Peyer's patch (tissue), 4 donors: ENCODE measurements at regions not wholly inside any gene's neighbourhood (a gene's known extent, or its start where the extent isn't known, plus 50 kb on each side); places are given as distances from the start of the nearest gene placed in this dataset.

Experiments
- DNase-seq, 3 donors: peaks; one replicate each; pipeline ENCODE4 v3.0.0-alpha.2; 2017 to 2019
- H3K27ac ChIP-seq, 4 donors: fragments of 200-600 bp; sonication (generic); one replicate each; pipeline ENCODE4 v1.5.1; 2016 to 2019
- H3K27me3 ChIP-seq, 2 donors: fragments of 200-600 bp; sonication (generic); one replicate each; pipeline ENCODE4 v1.5.1; 2019
- H3K36me3 ChIP-seq, 3 donors: fragments of 200-600 bp; sonication (generic); one replicate each; pipeline ENCODE4 v1.5.1; 2016 to 2019
- H3K4me1 ChIP-seq, 4 donors: fragments of 200-600 bp; sonication (generic); one replicate each; pipeline ENCODE4 v1.5.1; 2016 to 2019
- H3K4me3 ChIP-seq, 4 donors: fragments of 200-600 bp; sonication (generic); 1 replicate in 3 of 4; 2 replicates in 1 of 4; pipeline ENCODE4 v1.5.1; 2016 to 2019; ENCODE audit warnings: mild to moderate bottlenecking in 1 of 4
- H3K9me3 ChIP-seq, 4 donors: fragments of 200-600 bp; sonication (generic); one replicate each; pipeline ENCODE4 v1.5.1; 2016 to 2019; ENCODE audit warnings: mild to moderate bottlenecking in 1 of 4
- POLR2A ChIP-seq, 2 donors: fragments of 450-650 bp; IDR thresholded peaks; one replicate each; pipeline ENCODE4 v1.5.1; 2017; ENCODE audit warnings: antibody characterized with exemption in 2 of 2, mild to moderate bottlenecking in 2 of 2, moderate library complexity in 2 of 2
- TF ChIP-seq, protein P1 (sequence below), 6 experiments: fragments of 450-650 bp in 4 of 6; fragments of 200-600 bp in 2 of 6; sonication (generic) in 1 of 6; IDR thresholded peaks; one replicate each; pipeline ENCODE4 v1.5.1; 2017 to 2019; ENCODE audit warnings: antibody characterized with exemption in 6 of 6, mild to moderate bottlenecking in 3 of 6, moderate library complexity in 1 of 6

DNA sequence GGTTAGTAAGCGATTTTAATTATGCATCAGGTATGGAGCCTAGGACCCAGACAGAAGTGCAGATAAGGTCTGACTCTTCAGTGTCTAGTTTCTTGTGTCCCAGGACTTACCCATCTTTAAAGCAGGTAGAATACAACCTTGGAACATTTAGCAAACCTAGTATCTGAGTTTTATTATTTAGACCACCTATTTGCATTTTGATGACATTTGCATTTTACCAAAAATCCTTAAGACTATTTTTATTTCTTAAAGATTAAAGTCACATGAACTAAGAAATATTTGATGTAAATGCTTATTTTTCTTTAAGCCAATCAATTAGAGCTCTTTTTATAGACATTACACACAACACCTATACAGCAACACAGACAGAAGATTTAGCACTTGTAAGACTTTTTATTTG, 939.1 kb downstream of the OTOL1 start:
- H3K27ac ChIP-seq: no peak overlapping the region
- no peaks in the 10 kb centered on the region for H3K36me3 ChIP-seq
- no peak overlapping the region for H3K4me3 ChIP-seq
- no peaks in the 10 kb centered on the region for H3K27me3 ChIP-seq
- no peaks in the 10 kb centered on the region for H3K4me1 ChIP-seq
- no peak for TF ChIP-seq POLR2A (IDR thresholded peaks at IDR 0.05)
- TF ChIP-seq, protein P1, sequence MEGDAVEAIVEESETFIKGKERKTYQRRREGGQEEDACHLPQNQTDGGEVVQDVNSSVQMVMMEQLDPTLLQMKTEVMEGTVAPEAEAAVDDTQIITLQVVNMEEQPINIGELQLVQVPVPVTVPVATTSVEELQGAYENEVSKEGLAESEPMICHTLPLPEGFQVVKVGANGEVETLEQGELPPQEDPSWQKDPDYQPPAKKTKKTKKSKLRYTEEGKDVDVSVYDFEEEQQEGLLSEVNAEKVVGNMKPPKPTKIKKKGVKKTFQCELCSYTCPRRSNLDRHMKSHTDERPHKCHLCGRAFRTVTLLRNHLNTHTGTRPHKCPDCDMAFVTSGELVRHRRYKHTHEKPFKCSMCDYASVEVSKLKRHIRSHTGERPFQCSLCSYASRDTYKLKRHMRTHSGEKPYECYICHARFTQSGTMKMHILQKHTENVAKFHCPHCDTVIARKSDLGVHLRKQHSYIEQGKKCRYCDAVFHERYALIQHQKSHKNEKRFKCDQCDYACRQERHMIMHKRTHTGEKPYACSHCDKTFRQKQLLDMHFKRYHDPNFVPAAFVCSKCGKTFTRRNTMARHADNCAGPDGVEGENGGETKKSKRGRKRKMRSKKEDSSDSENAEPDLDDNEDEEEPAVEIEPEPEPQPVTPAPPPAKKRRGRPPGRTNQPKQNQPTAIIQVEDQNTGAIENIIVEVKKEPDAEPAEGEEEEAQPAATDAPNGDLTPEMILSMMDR (IDR thresholded peaks at IDR 0.05): no peak
- DNase-seq: no peak
- no peaks in the 10 kb centered on the region for H3K9me3 ChIP-seq

- H3K4me1 ChIP-seq: no peaks in the 10 kb centered on the region
- no peaks in the 10 kb centered on the region for H3K9me3 ChIP-seq
- no peak for TF ChIP-seq POLR2A (IDR thresholded peaks at IDR 0.05)
- TF ChIP-seq, protein P1 (IDR thresholded peaks at IDR 0.05): no peak
- no peak for DNase-seq
- no peaks in the 10 kb centered on the region for H3K27me3 ChIP-seq
- no peak overlapping the region for H3K4me3 ChIP-seq
- H3K27ac ChIP-seq: no peak overlapping the region
- H3K36me3 ChIP-seq: no peaks in the 10 kb centered on the region
Measured at GRCh38 chr3:162436826-162437225, 940.2 kb downstream of the OTOL1 start.

DNA sequence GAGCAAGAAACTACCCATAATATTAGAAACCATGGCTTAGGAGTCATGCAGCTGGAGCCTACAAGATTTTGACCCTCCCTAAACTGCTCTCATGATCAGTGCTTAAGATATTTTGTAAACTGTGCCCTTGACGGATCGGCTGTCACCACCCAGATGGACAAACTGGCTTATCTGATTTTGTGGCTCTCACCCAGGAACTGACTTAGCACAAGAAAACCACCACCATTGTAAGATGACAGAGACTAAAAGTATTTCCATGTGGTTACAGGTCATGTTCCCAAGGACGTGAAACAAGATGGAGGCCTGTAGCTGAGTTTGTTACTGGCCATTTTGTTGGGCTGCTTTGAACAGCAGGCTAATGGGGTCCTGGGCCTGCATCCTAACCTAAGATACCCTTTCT, 940.9 kb downstream of the OTOL1 start:
- Histone ChIP-seq H3K9me3 (no peaks in the 10 kb centered on the region), H3K36me3 (no peaks in the 10 kb centered on the region), H3K27ac (no peak overlapping the region), H3K27me3 (no peaks in the 10 kb centered on the region), H3K4me3 (no peak overlapping the region), H3K4me1 (no peaks in the 10 kb centered on the region)
- no peak for TF ChIP-seq POLR2A (IDR thresholded peaks at IDR 0.05)
- TF ChIP-seq, protein P1 (IDR thresholded peaks at IDR 0.05): no peak
- no peak for DNase-seq

- DNase-seq: no peak
- H3K27me3 ChIP-seq: no peaks in the 10 kb centered on the region
- TF ChIP-seq, protein P1 (IDR thresholded peaks at IDR 0.05): no peak
- TF ChIP-seq POLR2A (IDR thresholded peaks at IDR 0.05): no peak
Measured at GRCh38 chr3:162441716-162442115, 945.1 kb downstream of the OTOL1 start.

DNA sequence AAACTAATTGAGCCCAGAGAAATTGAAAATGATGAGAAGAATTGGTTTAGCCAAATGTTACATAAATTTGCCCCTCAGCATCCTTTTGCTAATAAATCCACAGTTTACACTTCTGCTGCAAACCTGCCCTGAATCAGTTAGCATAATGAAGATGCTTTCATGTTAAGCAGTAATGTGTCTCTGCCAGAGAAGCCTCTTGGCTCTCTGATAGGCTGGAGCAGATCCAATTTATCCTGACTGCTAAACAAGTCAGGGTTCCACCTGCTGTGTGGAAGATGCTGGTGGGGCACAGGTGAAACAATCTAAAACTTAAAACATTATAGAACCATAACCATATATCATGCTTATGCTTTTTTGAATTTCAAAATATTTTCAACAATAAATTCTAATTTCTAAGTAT, 946.8 kb downstream of the OTOL1 start:
- H3K27me3 ChIP-seq: no peaks in the 10 kb centered on the region
- no peaks in the 10 kb centered on the region for H3K4me1 ChIP-seq
- no peaks in the 10 kb centered on the region for H3K36me3 ChIP-seq
- H3K27ac ChIP-seq: no peak overlapping the region
- no peak for DNase-seq
- H3K4me3 ChIP-seq: no peak overlapping the region
- no peak for TF ChIP-seq POLR2A (IDR thresholded peaks at IDR 0.05)
- TF ChIP-seq, protein P1 (IDR thresholded peaks at IDR 0.05): no peak
- no peaks in the 10 kb centered on the region for H3K9me3 ChIP-seq

More at GRCh38 chr3:162441716-162442115, 945.1 kb downstream of the OTOL1 start:
- no peak overlapping the region for H3K4me3 ChIP-seq
- no peaks in the 10 kb centered on the region for H3K36me3 ChIP-seq
- H3K9me3 ChIP-seq: no peaks in the 10 kb centered on the region
- no peaks in the 10 kb centered on the region for H3K4me1 ChIP-seq
- H3K27ac ChIP-seq: no peak overlapping the region

DNA sequence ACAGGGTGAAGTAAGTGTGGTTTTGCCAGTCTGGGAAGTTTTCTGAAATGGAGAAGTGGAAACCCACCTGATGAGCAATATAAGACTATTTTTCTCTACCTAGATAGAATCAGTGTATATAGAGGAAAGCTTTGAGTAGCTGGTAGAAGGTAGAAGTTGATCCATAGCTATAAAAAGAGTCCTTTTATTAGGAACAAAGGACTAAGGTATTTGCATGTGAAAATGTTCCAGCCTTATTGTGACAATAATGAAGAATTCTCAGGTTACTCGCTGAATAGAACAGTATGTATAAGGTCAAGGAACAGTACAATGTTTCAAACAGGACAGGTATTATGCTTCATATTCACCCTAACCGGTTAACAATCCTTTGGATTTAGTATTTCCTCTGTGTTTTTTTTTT, 972.2 kb downstream of the OTOL1 start:
- H3K9me3 ChIP-seq: no peaks in the 10 kb centered on the region
- H3K36me3 ChIP-seq: no peaks in the 10 kb centered on the region
- TF ChIP-seq, protein P1 (IDR thresholded peaks at IDR 0.05): no peak
- TF ChIP-seq POLR2A (IDR thresholded peaks at IDR 0.05): no peak
- no peak overlapping the region for H3K4me3 ChIP-seq
- no peaks in the 10 kb centered on the region for H3K4me1 ChIP-seq
- no peaks in the 10 kb centered on the region for H3K27me3 ChIP-seq
- H3K27ac ChIP-seq: no peak overlapping the region
- no peak for DNase-seq
